ENCODE measurements at regions not wholly inside any gene's neighbourhood (a gene's known extent, or its start where the extent isn't known, plus 50 kb on each side); places are given as distances from the start of the nearest gene placed in this dataset.

- no peak for DNase-seq
- TF ChIP-seq CTCF (IDR thresholded peaks at IDR 0.05): no peak
- TF ChIP-seq POLR2A (IDR thresholded peaks at IDR 0.05): peak in 1 of 4 donors; percentile 36
- intact Hi-C loops (cut with DNase I): loop anchor here (5.0 kb wide), 1 partner anchor 93 kb away; no protein-coding TSS in a partner anchor
- 43% methylated on average over 3 of the region's 5 CpGs; no CpG with 5 or more reads in 1 of the 2 donors for WGBS, 2 donors
- no peaks in the 10 kb centered on the region for H3K9me3 ChIP-seq
- H3K27me3 ChIP-seq: no peaks in the 10 kb centered on the region
- peak overlapping the region in 1 of 4 donors; percentile 37 for H3K27ac ChIP-seq
- H3K4me3 ChIP-seq: no peak overlapping the region
- H3K36me3 ChIP-seq: no peaks in the 10 kb centered on the region
- H3K4me1 ChIP-seq: peaks cover 0 to 49% (median 15%) of the 10 kb centered on the region in 3 donors
These were observed 60.1 kb upstream of the TAGAP start for GRCh38 chr6:159104931-159105330.

GRCh38 chr6:159104163-159104925 is 59.6 kb upstream of the TAGAP start:
- H3K36me3 ChIP-seq: no peaks in the 10 kb centered on the region
- H3K4me1 ChIP-seq: peaks cover 0 to 44% (median 15%) of the 10 kb centered on the region in 3 donors
- H3K9me3 ChIP-seq: no peaks in the 10 kb centered on the region
- intact Hi-C loops (cut with DNase I): no loop called here
- peak overlapping the region in 1 of 4 donors; percentile 10 for H3K4me3 ChIP-seq
- no peak for DNase-seq
- H3K27ac ChIP-seq: peak overlapping the region in 3 of 4 donors; percentile 1 to 37 (median 22)
- 7 to 25% methylated on average over 6 to 13 of the region's 17 CpGs for WGBS, 2 donors
- no peaks in the 10 kb centered on the region for H3K27me3 ChIP-seq
- no peak for TF ChIP-seq POLR2A (IDR thresholded peaks at IDR 0.05)
- peak; percentile 74 to 91 (median 80) for TF ChIP-seq CTCF (IDR thresholded peaks at IDR 0.05)

GRCh38 chr6:159103396-159104162 is 58.8 kb upstream of the TAGAP start:
- 46 to 55% methylated on average over 17 to 18 of the region's 18 CpGs for WGBS, 2 donors
- intact Hi-C loops (cut with DNase I): no loop called here
- no peak for DNase-seq
- no peak for TF ChIP-seq CTCF (IDR thresholded peaks at IDR 0.05)
- TF ChIP-seq POLR2A (IDR thresholded peaks at IDR 0.05): no peak
- no peaks in the 10 kb centered on the region for H3K27me3 ChIP-seq
- H3K4me1 ChIP-seq: peaks cover 0 to 44% (median 15%) of the 10 kb centered on the region in 3 donors
- no peak overlapping the region for H3K27ac ChIP-seq
- no peaks in the 10 kb centered on the region for H3K36me3 ChIP-seq
- peak overlapping the region in 1 of 4 donors; percentile 10 for H3K4me3 ChIP-seq
- H3K9me3 ChIP-seq: no peaks in the 10 kb centered on the region

- 85 to 93% methylated on average over 5 of the region's 5 CpGs for WGBS, 2 donors
- TF ChIP-seq CTCF (IDR thresholded peaks at IDR 0.05) (no peak), POLR2A (IDR thresholded peaks at IDR 0.05) (no peak)
- Histone ChIP-seq H3K27ac (no peak overlapping the region), H3K9me3 (no peaks in the 10 kb centered on the region), H3K4me1 (peaks cover 0 to 39% (median 13%) of the 10 kb centered on the region in 3 donors), H3K4me3 (no peak overlapping the region), H3K27me3 (no peaks in the 10 kb centered on the region), H3K36me3 (no peaks in the 10 kb centered on the region)
- DNase-seq: no peak
- intact Hi-C loops (cut with DNase I): no loop called here
These were observed 57.8 kb upstream of the TAGAP start for GRCh38 chr6:159102373-159103160.

Data from esophagus squamous epithelium (tissue), 5 donors.